B cell (primary cell): ENCODE measurements at regions not wholly inside any gene's neighbourhood (a gene's known extent, or its start where the extent isn't known, plus 50 kb on each side); places are given as distances from the start of the nearest gene placed in this dataset.

Source experiments
- ATAC-seq: fragments of 200-7000 bp; cut with Tn5 transposase; one replicate; pipeline ENCODE4 v1.10.0; 2021; ENCODE audit warnings: low read depth, mild to moderate bottlenecking, moderate number of reproducible peaks, moderate library complexity
- CTCF ChIA-PET: fragments of 350-600 bp; sonication (Branson Sonifier 250); formaldehyde crosslinking; loops from one replicate; lab custom pipeline; 2021; ENCODE audit warnings: antibody characterized with exemption, inconsistent platforms; lab: Charles Lee
- POLR2A ChIA-PET: fragments of 350-600 bp; sonication (Branson Sonifier 250); formaldehyde crosslinking; loops from one replicate; lab custom pipeline; 2021; ENCODE audit warnings: antibody characterized with exemption; lab: Charles Lee
- DNase-seq: peaks from one replicate; pipeline ENCODE4 v3.0.0; 2013
- H2AFZ ChIP-seq: 2 replicates; pipeline ENCODE4 v1.6.1; 2012; ENCODE audit warnings: mild to moderate bottlenecking, low read depth, low read length; ENCODE audit not compliant: insufficient read depth, poor library complexity, severe bottlenecking
- H3K27ac ChIP-seq, 2 donors: 1 replicate in 1 of 2; 2 replicates in 1 of 2; pipeline ENCODE4 v1.5.1; 2012 to 2013; ENCODE audit warnings: low read length in 2 of 2, mild to moderate bottlenecking in 2 of 2, moderate library complexity in 1 of 2
- H3K27me3 ChIP-seq, 4 experiments: fragments of 200-600 bp in 1 of 4; sonication (generic) in 1 of 4; replicated peaks in 1 of 4; 1 replicate in 2 of 4; 2 replicates in 2 of 4; pipeline versions ENCODE4 v1.6.1 to v1.7.0; 2013 to 2016; ENCODE audit warnings: low read length in 3 of 4, mild to moderate bottlenecking in 2 of 4, mixed read lengths in 1 of 4, moderate library complexity in 1 of 4; ENCODE audit not compliant: insufficient read depth in 4 of 4, control insufficient read depth in 3 of 4; ENCODE audit errors: control extremely low read depth in 1 of 4
- H3K36me3 ChIP-seq, 2 experiments: replicated peaks in 1 of 2; 1 replicate in 1 of 2; 2 replicates in 1 of 2; pipeline versions ENCODE4 v1.6.1 to v1.7.1; 2013; ENCODE audit warnings: low read length in 1 of 2; ENCODE audit not compliant: insufficient read depth in 2 of 2, control insufficient read depth in 1 of 2; ENCODE audit errors: control extremely low read depth in 1 of 2, extremely low read depth in 1 of 2
- H3K4me1 ChIP-seq, 2 donors: fragments of 200-600 bp in 1 of 2; sonication (generic) in 1 of 2; 1 replicate in 1 of 2; 2 replicates in 1 of 2; pipeline versions ENCODE4 v1.5.1 to v1.6.1; 2013 to 2017; ENCODE audit warnings: low read length in 2 of 2; ENCODE audit not compliant: control insufficient read depth in 2 of 2, insufficient read depth in 2 of 2
- H3K4me2 ChIP-seq: replicated peaks from 2 replicates; pipeline ENCODE3; 2012; ENCODE audit warnings: mild to moderate bottlenecking, low read depth, low read length; ENCODE audit not compliant: poor library complexity, severe bottlenecking
- H3K4me3 ChIP-seq, 5 experiments: fragments of 200-600 bp in 1 of 5; sonication (generic) in 1 of 5; 1 replicate in 3 of 5; 2 replicates in 2 of 5; pipeline versions ENCODE4 v1.5.1 to v1.7.0; 2011 to 2016; ENCODE audit warnings: low read length in 4 of 5, mild to moderate bottlenecking in 4 of 5, low read depth in 2 of 5, control low read depth in 1 of 5, moderate library complexity in 1 of 5; ENCODE audit not compliant: insufficient read depth in 1 of 5; ENCODE audit errors: control extremely low read depth in 1 of 5, extremely low read depth in 1 of 5
- H3K79me2 ChIP-seq: fragments of 200-600 bp; sonication (generic); one replicate; pipeline ENCODE4 v1.6.0; 2016; ENCODE audit warnings: low read length; ENCODE audit not compliant: control insufficient read depth, insufficient read depth
- H3K9ac ChIP-seq: fragments of 200-600 bp; sonication (generic); 2 replicates; pipeline ENCODE4 v1.6.1; 2017; ENCODE audit warnings: mild to moderate bottlenecking, low read length, moderate library complexity
- H3K9me3 ChIP-seq, 3 donors: one replicate each; pipeline versions ENCODE4 v1.6.1 to v1.7.1; 2013; ENCODE audit warnings: low read length in 2 of 3; ENCODE audit not compliant: control insufficient read depth in 2 of 3, insufficient read depth in 1 of 3; ENCODE audit errors: control extremely low read depth in 1 of 3
- H4K20me1 ChIP-seq: 2 replicates; pipeline ENCODE4 v1.6.0; 2012; ENCODE audit warnings: mild to moderate bottlenecking, low read length; ENCODE audit not compliant: insufficient read depth, control insufficient read depth, poor library complexity, severe bottlenecking
- H3K27ac Mint-ChIP-seq: one replicate; pipeline ENCODE4 v1.8.0; 2021; ENCODE audit warnings: mixed read lengths
- H3K27me3 Mint-ChIP-seq: one replicate; pipeline ENCODE4 v1.8.0; 2021; ENCODE audit warnings: mixed read lengths
- H3K4me1 Mint-ChIP-seq: one replicate; pipeline ENCODE4 v1.8.0; 2021; ENCODE audit warnings: mixed read lengths
- H3K4me3 Mint-ChIP-seq: one replicate; pipeline ENCODE4 v1.8.0; 2021; ENCODE audit warnings: mixed read lengths
- H3K9me3 Mint-ChIP-seq: one replicate; pipeline ENCODE4 v1.8.0; 2022; ENCODE audit warnings: mixed read lengths; ENCODE audit not compliant: insufficient read depth
- CTCF ChIP-seq: fragments of 200-600 bp; IDR thresholded peaks from one replicate; pipeline ENCODE4 v1.8.0; 2022; ENCODE audit warnings: antibody characterized with exemption, mild to moderate bottlenecking
- EZH2 ChIP-seq: IDR thresholded peaks from 2 replicates; pipeline ENCODE4 v1.6.1; 2012; ENCODE audit warnings: borderline replicate concordance, low read depth, mild to moderate bottlenecking, moderate library complexity, low read length; ENCODE audit not compliant: insufficient read depth, poor library complexity, severe bottlenecking
- WGBS: methylation state at CpG from one replicate; pipeline ENCODE4 v1.1.5; 2013; ENCODE audit warnings: missing lambda C conversion rate; ENCODE audit not compliant: insufficient coverage; 5-methylcytosine and 5-hydroxymethylcytosine counted together
- intact Hi-C: fragments of 100-400 bp; cut with micrococcal nuclease; formaldehyde crosslinking; loops from one replicate; pipeline ENCODE4 v1.10.0; 2022

GRCh38 chr1:50266509-50266908 is 156.7 kb downstream of the DMRTA2 start:
- H3K9me3 Mint-ChIP-seq = no peaks in the 10 kb centered on the region
- H3K27ac Mint-ChIP-seq = no peak overlapping the region
- no peak overlapping the region for H2AFZ ChIP-seq
- H3K4me1 Mint-ChIP-seq = no peaks in the 10 kb centered on the region
- ChIA-PET POLR2A (no interaction called here), CTCF (interaction anchor here (1.5 kb wide), 1 partner anchor 14 kb away, joined by 3 read pairs; no protein-coding TSS in a partner anchor)
- no peaks in the 10 kb centered on the region for H4K20me1 ChIP-seq
- H3K4me1 ChIP-seq = no peaks in the 10 kb centered on the region
- H3K79me2 ChIP-seq = no peaks in the 10 kb centered on the region
- WGBS = 57% methylated on average over 1 of the region's 3 CpGs
- DNase-seq = no peak
- H3K36me3 ChIP-seq = no peaks in the 10 kb centered on the region
- no peaks in the 10 kb centered on the region for H3K9me3 ChIP-seq
- no peak for ATAC-seq
- no peak overlapping the region for H3K9ac ChIP-seq
- intact Hi-C loops = no loop called here
- no peaks in the 10 kb centered on the region for H3K27me3 ChIP-seq
- H3K4me2 ChIP-seq = no peak overlapping the region
- H3K27me3 Mint-ChIP-seq = peaks cover 9% of the 10 kb centered on the region
- H3K4me3 ChIP-seq = no peak overlapping the region
- H3K27ac ChIP-seq = no peak overlapping the region
- no peak for TF ChIP-seq CTCF
- TF ChIP-seq EZH2 = no peak
- no peak overlapping the region for H3K4me3 Mint-ChIP-seq

- H3K4me3 ChIP-seq = no peak overlapping the region
- TF ChIP-seq CTCF (no peak), EZH2 (no peak)
- no peak overlapping the region for H3K4me2 ChIP-seq
- H3K27ac ChIP-seq = no peak overlapping the region
- WGBS = no CpG with 5 or more reads among the region's 3 CpGs
- no peaks in the 10 kb centered on the region for H3K36me3 ChIP-seq
- DNase-seq (no peak), ATAC-seq (no peak)
- no peaks in the 10 kb centered on the region for H3K27me3 ChIP-seq
- no peaks in the 10 kb centered on the region for H4K20me1 ChIP-seq
- no peaks in the 10 kb centered on the region for H3K4me1 Mint-ChIP-seq
- no peak overlapping the region for H3K9ac ChIP-seq
- CTCF ChIA-PET = no interaction called here
- intact Hi-C loops = no loop called here
- no peaks in the 10 kb centered on the region for H3K79me2 ChIP-seq
- H2AFZ ChIP-seq = no peak overlapping the region
- H3K9me3 ChIP-seq = no peaks in the 10 kb centered on the region
- H3K4me1 ChIP-seq = no peaks in the 10 kb centered on the region
- H3K4me3 Mint-ChIP-seq = no peak overlapping the region
- no peaks in the 10 kb centered on the region for H3K9me3 Mint-ChIP-seq
- no peak overlapping the region for H3K27ac Mint-ChIP-seq
- peaks cover 9% of the 10 kb centered on the region for H3K27me3 Mint-ChIP-seq
- POLR2A ChIA-PET = no interaction called here
Observed at GRCh38 chr1:50265790-50266314, 157.1 kb downstream of the ELAVL4 start.
